CD14-positive monocyte (primary cell): ENCODE measurements at regions not wholly inside any gene's neighbourhood (a gene's known extent, or its start where the extent isn't known, plus 50 kb on each side); places are given as distances from the start of the nearest gene placed in this dataset.

Experiments used
- DNase-seq, 3 donors: peaks; one replicate each; pipeline ENCODE4 v3.0.0-alpha.2; 2011 to 2022
- H2AFZ ChIP-seq: 2 replicates; pipeline ENCODE4 v1.6.0; 2012; ENCODE audit warnings: mild to moderate bottlenecking, low read depth, low read length, inconsistent platforms; ENCODE audit not compliant: insufficient read depth, poor library complexity, severe bottlenecking
- H3K27ac ChIP-seq, 2 donors: 1 replicate in 1 of 2; 2 replicates in 1 of 2; pipeline ENCODE4 v1.5.1; 2012 to 2013; ENCODE audit warnings: low read length in 2 of 2, control low read depth in 1 of 2, inconsistent platforms in 1 of 2, low read depth in 1 of 2, mild to moderate bottlenecking in 1 of 2
- H3K27me3 ChIP-seq, 2 donors: one replicate each; pipeline versions ENCODE4 v1.6.0 to v1.6.1; 2011 to 2013; ENCODE audit warnings: low read length in 2 of 2; ENCODE audit not compliant: control insufficient read depth in 2 of 2, insufficient read depth in 2 of 2
- H3K36me3 ChIP-seq, 2 donors: replicated peaks in 1 of 2; 1 replicate in 1 of 2; 2 replicates in 1 of 2; pipeline versions ENCODE4 v1.5.1 to v1.6.1; 2012 to 2013; ENCODE audit warnings: low read length in 2 of 2, control low read depth in 1 of 2, inconsistent platforms in 1 of 2, mild to moderate bottlenecking in 1 of 2; ENCODE audit not compliant: insufficient read depth in 2 of 2, control insufficient read depth in 1 of 2
- H3K4me1 ChIP-seq, 2 donors: 1 replicate in 1 of 2; 2 replicates in 1 of 2; pipeline versions ENCODE4 v1.5.1 to v1.6.1; 2012 to 2013; ENCODE audit warnings: low read length in 2 of 2, control low read depth in 1 of 2, inconsistent platforms in 1 of 2, mild to moderate bottlenecking in 1 of 2, moderate library complexity in 1 of 2; ENCODE audit not compliant: insufficient read depth in 2 of 2, control insufficient read depth in 1 of 2
- H3K4me2 ChIP-seq: replicated peaks from 2 replicates; pipeline ENCODE3; 2012; ENCODE audit warnings: low read length, moderate library complexity, mild to moderate bottlenecking; ENCODE audit not compliant: poor library complexity, severe bottlenecking; ENCODE audit errors: extremely low read depth
- H3K4me3 ChIP-seq, 3 experiments: fragments of 200-600 bp in 1 of 3; sonication (generic) in 1 of 3; replicated peaks in 1 of 3; 1 replicate in 2 of 3; 2 replicates in 1 of 3; pipeline ENCODE4 v1.5.1; 2011 to 2013; ENCODE audit warnings: low read length in 3 of 3, mild to moderate bottlenecking in 3 of 3, control low read depth in 2 of 3, low read depth in 2 of 3, inconsistent platforms in 1 of 3, moderate library complexity in 1 of 3
- H3K79me2 ChIP-seq: 2 replicates; pipeline ENCODE4 v1.6.0; 2012; ENCODE audit warnings: mild to moderate bottlenecking, control low read depth, inconsistent platforms, low read length, moderate library complexity; ENCODE audit not compliant: insufficient read depth
- H3K9ac ChIP-seq: 2 replicates; pipeline ENCODE4 v1.6.0; 2017; ENCODE audit warnings: low read length, mild to moderate bottlenecking; ENCODE audit not compliant: insufficient read depth, poor library complexity, severe bottlenecking
- H3K9me3 ChIP-seq, 2 donors: replicated peaks in 1 of 2; 1 replicate in 1 of 2; 2 replicates in 1 of 2; pipeline versions ENCODE4 v1.5.1 to v1.6.1; 2012 to 2013; ENCODE audit warnings: low read length in 2 of 2, control low read depth in 1 of 2; ENCODE audit not compliant: control insufficient read depth in 1 of 2, insufficient read depth in 1 of 2
- H4K20me1 ChIP-seq: 2 replicates; pipeline ENCODE4 v1.6.0; 2012; ENCODE audit warnings: mild to moderate bottlenecking, low read length, control low read depth, moderate library complexity; ENCODE audit not compliant: insufficient read depth
- H3K27ac Mint-ChIP-seq, 7 donors: one replicate each; pipeline ENCODE4 v1.8.0; 2020; ENCODE audit warnings: mild to moderate bottlenecking in 7 of 7, mixed read lengths in 7 of 7, moderate library complexity in 6 of 7, inconsistent platforms in 2 of 7
- H3K27me3 Mint-ChIP-seq, 3 donors: one replicate each; pipeline ENCODE4 v1.8.0; 2021 to 2022; ENCODE audit warnings: low read depth in 3 of 3, mild to moderate bottlenecking in 3 of 3, mixed read lengths in 3 of 3, moderate library complexity in 3 of 3, inconsistent platforms in 1 of 3
- H3K36me3 Mint-ChIP-seq, 2 donors: one replicate each; pipeline ENCODE4 v1.8.0; 2020; ENCODE audit warnings: mixed read lengths in 2 of 2, inconsistent platforms in 1 of 2, mild to moderate bottlenecking in 1 of 2
- H3K4me1 Mint-ChIP-seq: one replicate; pipeline ENCODE4 v1.8.0; 2020; ENCODE audit warnings: mild to moderate bottlenecking, mixed read lengths
- H3K4me3 Mint-ChIP-seq, 2 donors: one replicate each; pipeline ENCODE4 v1.8.0; 2020; ENCODE audit warnings: mild to moderate bottlenecking in 2 of 2, mixed read lengths in 2 of 2, moderate library complexity in 1 of 2
- H3K9me3 Mint-ChIP-seq, 7 donors: one replicate each; pipeline ENCODE4 v1.8.0; 2020 to 2022; ENCODE audit warnings: mixed read lengths in 7 of 7, mild to moderate bottlenecking in 6 of 7, moderate library complexity in 6 of 7, inconsistent platforms in 2 of 7
- CTCF ChIP-seq: fragments of 200-600 bp; IDR thresholded peaks from one replicate; pipeline ENCODE4 v1.8.0; 2022; ENCODE audit warnings: antibody characterized with exemption, mild to moderate bottlenecking
- WGBS: methylation state at CpG from one replicate; pipeline ENCODE4 v1.1.5; 2013; ENCODE audit warnings: missing lambda C conversion rate; ENCODE audit not compliant: insufficient coverage; 5-methylcytosine and 5-hydroxymethylcytosine counted together
- intact Hi-C, 2 donors: fragments of 100-400 bp; cut with micrococcal nuclease; formaldehyde crosslinking; loops; one replicate each; pipeline versions ENCODE4 v1.15.0 to v1.15.1; 2023

GRCh38 chr12:132427174-132427768 is 62.7 kb upstream of the FBRSL1 start:
- peaks cover 20% of the 10 kb centered on the region for H3K4me1 Mint-ChIP-seq
- Histone ChIP-seq H3K4me1 (peaks cover 22 to 23% of the 10 kb centered on the region in 2 donors), H3K36me3 (no peaks in the 10 kb centered on the region), H3K9ac (no peak overlapping the region), H3K9me3 (peaks cover 0 to 10% of the 10 kb centered on the region in 2 donors), H3K27me3 (peaks cover 0 to 17% of the 10 kb centered on the region in 2 donors), H4K20me1 (no peaks in the 10 kb centered on the region), H2AFZ (no peak overlapping the region), H3K4me3 (no peak overlapping the region), H3K4me2 (no peak overlapping the region), H3K79me2 (no peaks in the 10 kb centered on the region), H3K27ac (no peak overlapping the region)
- WGBS: 89% methylated on average over 1 of the region's 20 CpGs
- no peak overlapping the region for H3K27ac Mint-ChIP-seq
- H3K36me3 Mint-ChIP-seq: no peaks in the 10 kb centered on the region
- peaks cover 7 to 22% (median 12%) of the 10 kb centered on the region in 7 donors for H3K9me3 Mint-ChIP-seq
- TF ChIP-seq CTCF: no peak
- intact Hi-C loops: no loop called here
- H3K27me3 Mint-ChIP-seq: peaks cover 28 to 52% (median 51%) of the 10 kb centered on the region in 3 donors
- H3K4me3 Mint-ChIP-seq: peak overlapping the region in 1 of 2 donors; percentile 26
- DNase-seq: no peak

GRCh38 chr12:132426349-132427173 is 63.4 kb upstream of the FBRSL1 start:
- H3K36me3 ChIP-seq: no peaks in the 10 kb centered on the region
- H3K27ac ChIP-seq: no peak overlapping the region
- peaks cover 22 to 23% of the 10 kb centered on the region in 2 donors for H3K4me1 ChIP-seq
- peaks cover 28 to 56% (median 55%) of the 10 kb centered on the region in 3 donors for H3K27me3 Mint-ChIP-seq
- H3K4me1 Mint-ChIP-seq: peaks cover 20% of the 10 kb centered on the region
- H2AFZ ChIP-seq: no peak overlapping the region
- intact Hi-C loops: no loop called here
- H3K79me2 ChIP-seq: no peaks in the 10 kb centered on the region
- H3K9me3 Mint-ChIP-seq: peaks cover 7 to 24% (median 12%) of the 10 kb centered on the region in 7 donors
- H3K27me3 ChIP-seq: peaks cover 0 to 23% of the 10 kb centered on the region in 2 donors
- no peak overlapping the region for H3K4me3 ChIP-seq
- H3K36me3 Mint-ChIP-seq: no peaks in the 10 kb centered on the region
- no peak overlapping the region for H3K4me2 ChIP-seq
- TF ChIP-seq CTCF: no peak
- H4K20me1 ChIP-seq: no peaks in the 10 kb centered on the region
- H3K27ac Mint-ChIP-seq: no peak overlapping the region
- H3K9me3 ChIP-seq: peaks cover 0 to 10% of the 10 kb centered on the region in 2 donors
- WGBS: 98% methylated on average over 31 of the region's 34 CpGs
- DNase-seq: no peak
- H3K4me3 Mint-ChIP-seq: peak overlapping the region in 1 of 2 donors; percentile 40
- no peak overlapping the region for H3K9ac ChIP-seq
